Progenitor cell of endocrine pancreas (in vitro differentiated cells): ENCODE measurements at regions not wholly inside any gene's neighbourhood (a gene's known extent, or its start where the extent isn't known, plus 50 kb on each side); places are given as distances from the start of the nearest gene placed in this dataset.
"Not testable (repeated sequence)": the region's sequence is repeated elsewhere in the genome, so short reads cannot be mapped to it uniquely, and the experiment has no call there.

Experiments used
- DNase-seq: peaks from one replicate; pipeline ENCODE4 v3.0.0; 2021; ENCODE audit warnings: low spot score; ENCODE audit not compliant: unreplicated experiment
- H3K27ac Mint-ChIP-seq: 2 replicates; pipeline ENCODE4 v1.8.0; 2021; ENCODE audit warnings: mild to moderate bottlenecking, moderate library complexity, mixed read lengths
- H3K27me3 Mint-ChIP-seq: 2 replicates; pipeline ENCODE4 v1.8.0; 2021; ENCODE audit warnings: mixed read lengths
- H3K36me3 Mint-ChIP-seq: 2 replicates; pipeline ENCODE4 v1.8.0; 2022; ENCODE audit warnings: mixed read lengths; ENCODE audit not compliant: insufficient read depth
- H3K4me1 Mint-ChIP-seq: 2 replicates; pipeline ENCODE4 v1.8.0; 2021; ENCODE audit warnings: low read depth, mixed read lengths
- H3K4me3 Mint-ChIP-seq: 2 replicates; pipeline ENCODE4 v1.8.0; 2021; ENCODE audit warnings: low read depth, mild to moderate bottlenecking, moderate library complexity, mixed read lengths
- H3K9me3 Mint-ChIP-seq: 2 replicates; pipeline ENCODE4 v1.8.0; 2021; ENCODE audit warnings: low read depth, mixed read lengths
- TF ChIP-seq, protein P1 (sequence below): fragments of 200-600 bp; sonication (generic); IDR thresholded peaks from one replicate; pipeline ENCODE4 v1.5.0; 2021; ENCODE audit warnings: antibody characterized with exemption, mild to moderate bottlenecking; ENCODE audit not compliant: unreplicated experiment

DNA sequence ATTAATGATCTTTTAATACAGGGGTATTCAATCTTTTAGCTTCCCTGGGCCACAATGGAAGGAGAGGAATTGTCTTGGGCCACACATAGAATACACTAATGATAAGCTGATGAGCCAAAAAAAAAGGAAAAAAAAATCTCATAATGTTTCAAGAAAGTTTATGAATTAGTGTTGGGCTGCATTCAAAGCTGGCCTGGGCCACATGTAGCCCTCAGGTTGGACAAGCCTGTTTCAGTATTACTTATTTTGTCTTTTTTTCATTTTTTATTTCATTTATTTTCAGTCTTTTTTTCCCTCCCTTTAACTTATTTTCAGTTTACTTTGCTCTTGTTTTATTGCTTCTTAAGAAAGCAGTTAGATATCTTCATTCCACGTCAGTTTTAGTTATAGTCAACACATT, 2171.8 kb upstream of the DEFB115 start:
- Mint-ChIP-seq H3K4me1 (no peaks in the 10 kb centered on the region), H3K27ac (no peak overlapping the region), H3K4me3 (no peak overlapping the region), H3K27me3 (no peaks in the 10 kb centered on the region), H3K9me3 (peaks cover 58% of the 10 kb centered on the region), H3K36me3 (peaks cover 14% of the 10 kb centered on the region)
- TF ChIP-seq, protein P1, sequence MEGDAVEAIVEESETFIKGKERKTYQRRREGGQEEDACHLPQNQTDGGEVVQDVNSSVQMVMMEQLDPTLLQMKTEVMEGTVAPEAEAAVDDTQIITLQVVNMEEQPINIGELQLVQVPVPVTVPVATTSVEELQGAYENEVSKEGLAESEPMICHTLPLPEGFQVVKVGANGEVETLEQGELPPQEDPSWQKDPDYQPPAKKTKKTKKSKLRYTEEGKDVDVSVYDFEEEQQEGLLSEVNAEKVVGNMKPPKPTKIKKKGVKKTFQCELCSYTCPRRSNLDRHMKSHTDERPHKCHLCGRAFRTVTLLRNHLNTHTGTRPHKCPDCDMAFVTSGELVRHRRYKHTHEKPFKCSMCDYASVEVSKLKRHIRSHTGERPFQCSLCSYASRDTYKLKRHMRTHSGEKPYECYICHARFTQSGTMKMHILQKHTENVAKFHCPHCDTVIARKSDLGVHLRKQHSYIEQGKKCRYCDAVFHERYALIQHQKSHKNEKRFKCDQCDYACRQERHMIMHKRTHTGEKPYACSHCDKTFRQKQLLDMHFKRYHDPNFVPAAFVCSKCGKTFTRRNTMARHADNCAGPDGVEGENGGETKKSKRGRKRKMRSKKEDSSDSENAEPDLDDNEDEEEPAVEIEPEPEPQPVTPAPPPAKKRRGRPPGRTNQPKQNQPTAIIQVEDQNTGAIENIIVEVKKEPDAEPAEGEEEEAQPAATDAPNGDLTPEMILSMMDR: no peak
- no peak for DNase-seq

GRCh38 chr20:29086145-29086718, 2171.2 kb upstream of the DEFB115 start:
- DNase-seq, H3K27me3 Mint-ChIP-seq, H3K27ac Mint-ChIP-seq, H3K4me3 Mint-ChIP-seq, H3K4me1 Mint-ChIP-seq: not testable (repeated sequence)
- H3K9me3 Mint-ChIP-seq: peaks cover 61% of the 10 kb centered on the region
- peaks cover 14% of the 10 kb centered on the region for H3K36me3 Mint-ChIP-seq

GRCh38 chr20:29086938-29087337, 2170.5 kb upstream of the DEFB115 start:
- Mint-ChIP-seq H3K4me1 (no peaks in the 10 kb centered on the region), H3K27me3 (no peaks in the 10 kb centered on the region), H3K27ac (no peak overlapping the region), H3K9me3 (peaks cover 57% of the 10 kb centered on the region), H3K36me3 (peaks cover 14% of the 10 kb centered on the region), H3K4me3 (no peak overlapping the region)
- no peak for DNase-seq
- TF ChIP-seq, protein P1: no peak

DNA sequence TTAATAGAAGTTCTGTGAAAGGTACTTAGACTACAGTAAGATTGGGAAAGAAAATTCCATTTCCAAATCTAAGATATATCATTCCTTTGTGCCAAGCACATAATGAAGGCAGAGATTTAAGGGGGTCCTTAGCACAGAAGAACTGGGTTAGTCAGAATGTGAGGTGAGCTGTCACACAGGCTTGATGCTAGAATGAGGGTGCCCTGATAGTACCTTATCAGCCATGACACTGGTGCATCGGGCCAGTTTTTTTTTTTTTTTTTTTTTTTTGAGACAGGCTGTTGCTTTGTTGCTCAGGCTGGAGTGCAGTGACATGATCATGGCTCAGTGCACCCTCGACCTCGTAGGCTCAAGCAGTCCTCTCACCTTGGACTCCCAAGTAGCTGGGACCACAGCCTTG, 2169.6 kb upstream of the DEFB115 start:
- not testable (repeated sequence) for H3K27me3 Mint-ChIP-seq, DNase-seq, H3K27ac Mint-ChIP-seq, H3K4me3 Mint-ChIP-seq, H3K4me1 Mint-ChIP-seq
- Mint-ChIP-seq H3K9me3 (peaks cover 53% of the 10 kb centered on the region), H3K36me3 (peaks cover 14% of the 10 kb centered on the region)

GRCh38 chr20:29088472-29088871, 2169.0 kb upstream of the DEFB115 start:
- not testable (repeated sequence) for H3K4me3 Mint-ChIP-seq, H3K4me1 Mint-ChIP-seq, DNase-seq, H3K27ac Mint-ChIP-seq, H3K27me3 Mint-ChIP-seq
- peaks cover 14% of the 10 kb centered on the region for H3K36me3 Mint-ChIP-seq
- peaks cover 54% of the 10 kb centered on the region for H3K9me3 Mint-ChIP-seq

GRCh38 chr20:29089409-29089808, 2168.1 kb upstream of the DEFB115 start:
- H3K27ac Mint-ChIP-seq, H3K27me3 Mint-ChIP-seq, H3K4me1 Mint-ChIP-seq, DNase-seq, H3K4me3 Mint-ChIP-seq, H3K36me3 Mint-ChIP-seq: not testable (repeated sequence)
- H3K9me3 Mint-ChIP-seq: peaks cover 49% of the 10 kb centered on the region

- H3K4me1 Mint-ChIP-seq, H3K36me3 Mint-ChIP-seq, H3K27ac Mint-ChIP-seq, H3K4me3 Mint-ChIP-seq, DNase-seq, H3K27me3 Mint-ChIP-seq: not testable (repeated sequence)
- peaks cover 42% of the 10 kb centered on the region for H3K9me3 Mint-ChIP-seq
Observed at GRCh38 chr20:29093958-29094357, 2163.5 kb upstream of the DEFB115 start.

GRCh38 chr20:29096695-29097094, 2160.8 kb upstream of the DEFB115 start:
- not testable (repeated sequence) for DNase-seq, H3K4me1 Mint-ChIP-seq, H3K27ac Mint-ChIP-seq, H3K36me3 Mint-ChIP-seq, H3K27me3 Mint-ChIP-seq, H3K4me3 Mint-ChIP-seq
- peaks cover 33% of the 10 kb centered on the region for H3K9me3 Mint-ChIP-seq

GRCh38 chr20:29107884-29108283, 2149.6 kb upstream of the DEFB115 start:
- H3K4me3 Mint-ChIP-seq, H3K36me3 Mint-ChIP-seq, H3K4me1 Mint-ChIP-seq, DNase-seq, H3K27ac Mint-ChIP-seq, H3K27me3 Mint-ChIP-seq: not testable (repeated sequence)
- H3K9me3 Mint-ChIP-seq: peaks cover 41% of the 10 kb centered on the region

DNA sequence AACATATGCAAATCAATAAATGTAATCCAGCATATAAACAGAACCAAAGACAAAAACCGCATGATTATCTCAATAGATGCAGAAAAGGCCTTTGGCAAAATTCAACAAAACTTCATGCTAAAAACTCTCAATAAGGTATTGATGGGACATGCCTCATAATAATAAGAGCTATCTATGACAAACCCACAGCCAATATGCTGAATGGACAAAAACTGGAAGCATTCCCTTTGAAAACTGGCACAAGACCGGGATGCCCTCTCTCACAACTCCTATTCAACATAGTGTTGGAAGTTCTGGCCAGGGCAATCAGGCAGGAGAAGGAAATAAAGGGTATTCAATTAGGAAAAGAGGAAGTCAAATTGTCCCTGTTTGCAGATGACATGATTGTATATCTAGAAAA, 2148.1 kb upstream of the DEFB115 start:
- not testable (repeated sequence) for H3K4me3 Mint-ChIP-seq, H3K27ac Mint-ChIP-seq, H3K4me1 Mint-ChIP-seq, H3K27me3 Mint-ChIP-seq, H3K36me3 Mint-ChIP-seq, DNase-seq
- peaks cover 46% of the 10 kb centered on the region for H3K9me3 Mint-ChIP-seq

DNA sequence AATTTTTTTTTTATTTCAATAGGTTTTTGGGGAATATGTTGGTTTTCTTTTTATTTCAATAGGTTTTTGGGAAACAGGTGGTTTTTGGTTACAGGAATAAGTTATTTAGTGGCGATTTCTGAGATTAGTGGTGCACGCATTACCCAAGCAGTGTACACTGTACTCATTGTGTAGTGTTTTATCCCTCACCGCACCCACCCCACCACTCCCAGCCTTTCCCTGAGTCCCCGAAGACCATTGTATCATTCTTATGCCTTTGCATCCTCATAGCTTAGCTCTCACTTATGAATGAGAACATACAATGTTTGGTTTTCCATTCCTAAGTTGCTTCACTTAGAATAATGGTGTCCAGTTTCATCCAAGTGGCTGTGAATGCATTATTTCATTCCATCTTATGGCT, 2142.4 kb upstream of the DEFB115 start:
- peaks cover 67% of the 10 kb centered on the region for H3K9me3 Mint-ChIP-seq
- not testable (repeated sequence) for H3K27ac Mint-ChIP-seq, H3K4me3 Mint-ChIP-seq, H3K36me3 Mint-ChIP-seq, H3K4me1 Mint-ChIP-seq, DNase-seq, H3K27me3 Mint-ChIP-seq
